NCI-H510A (cell line): ENCODE measurements at regions not wholly inside any gene's neighbourhood (a gene's known extent, or its start where the extent isn't known, plus 50 kb on each side); places are given as distances from the start of the nearest gene placed in this dataset.

Source experiments
- DNase-seq: peaks from one replicate; lab custom pipeline; 2025; lab: John Stamatoyannopoulos, UW

- DNase-seq, result peak; percentile 8
Observed at GRCh38 chr1:181390410-181391077, 92.8 kb upstream of the CACNA1E start.

GRCh38 chr1:181391301-181391900 is 91.9 kb upstream of the CACNA1E start:
- no peak for DNase-seq

DNA sequence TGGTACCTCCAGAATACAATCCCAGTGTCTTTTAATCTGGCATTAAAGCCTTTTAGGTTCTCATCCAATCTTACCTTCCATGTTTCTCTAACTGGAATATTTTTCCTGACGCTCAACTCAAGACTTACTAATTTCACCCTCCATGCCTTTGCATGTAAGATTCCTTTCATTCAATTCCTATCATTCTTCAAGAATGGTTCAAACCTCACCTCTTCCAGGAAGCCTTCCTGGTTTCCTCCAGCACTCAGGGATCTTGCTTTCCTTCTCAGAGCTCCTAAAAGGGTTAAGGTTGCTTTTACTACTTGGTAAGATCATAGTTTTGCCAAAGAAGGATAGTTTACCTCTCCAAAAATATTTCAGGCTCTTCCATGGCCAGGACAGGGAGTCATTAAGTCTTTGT is 91.2 kb upstream of the CACNA1E start:
- DNase-seq, result no peak

GRCh38 chr1:181392613-181393220 is 90.6 kb upstream of the CACNA1E start:
- no peak for DNase-seq

DNA sequence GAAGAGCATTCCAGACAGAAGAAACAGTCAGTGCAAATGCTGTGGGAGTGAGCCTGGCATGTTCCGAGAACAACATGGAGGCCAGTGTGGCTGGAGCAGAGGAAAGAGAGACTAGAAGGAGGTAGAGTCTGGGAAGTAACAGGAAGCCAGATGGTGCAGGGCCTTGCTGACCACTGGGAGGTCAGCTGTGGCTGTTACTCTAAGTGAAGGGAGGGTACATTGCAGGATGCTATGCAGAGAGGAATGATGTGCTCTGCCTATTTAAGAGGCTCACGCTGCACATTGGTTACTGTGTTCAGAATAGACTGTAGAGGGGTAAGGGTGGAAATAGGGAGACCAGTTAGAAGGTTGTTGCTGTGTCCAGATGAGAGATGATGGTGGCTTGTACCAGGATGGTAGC is 88.6 kb upstream of the CACNA1E start:
- no peak for DNase-seq

- no peak for DNase-seq
Observed at GRCh38 chr1:181396171-181396670, 87.1 kb upstream of the CACNA1E start.

- DNase-seq, result no peak
Observed at GRCh38 chr1:181396811-181397210, 86.5 kb upstream of the CACNA1E start.

DNA sequence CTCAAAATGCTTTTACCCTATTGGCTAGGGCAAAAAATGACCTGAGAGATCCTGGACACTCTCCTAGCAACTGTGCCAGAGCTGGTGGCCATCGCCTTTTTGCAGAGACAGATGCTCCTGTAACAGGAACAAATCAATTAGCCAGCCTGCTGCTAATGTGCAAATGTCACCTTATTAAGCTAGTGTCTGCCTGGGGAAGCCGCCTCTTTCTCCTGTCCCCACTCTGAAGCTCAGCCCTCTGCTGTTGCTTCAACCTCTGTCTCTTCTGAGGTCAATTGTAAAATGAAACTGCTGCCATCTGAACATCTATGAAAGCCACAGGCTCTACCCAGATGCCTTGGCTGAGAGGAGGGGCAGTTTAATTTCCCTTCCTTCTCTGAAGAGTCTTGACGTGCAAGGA is 85.5 kb upstream of the CACNA1E start:
- no peak for DNase-seq

GRCh38 chr1:181398544-181398943 is 84.8 kb upstream of the CACNA1E start:
- no peak for DNase-seq

GRCh38 chr1:181405584-181405983 is 77.7 kb upstream of the CACNA1E start:
- DNase-seq, result no peak

- no peak for DNase-seq
Observed at GRCh38 chr1:181406989-181407388, 76.3 kb upstream of the CACNA1E start.

GRCh38 chr1:181409981-181410380 is 73.3 kb upstream of the CACNA1E start:
- DNase-seq, result no peak

DNA sequence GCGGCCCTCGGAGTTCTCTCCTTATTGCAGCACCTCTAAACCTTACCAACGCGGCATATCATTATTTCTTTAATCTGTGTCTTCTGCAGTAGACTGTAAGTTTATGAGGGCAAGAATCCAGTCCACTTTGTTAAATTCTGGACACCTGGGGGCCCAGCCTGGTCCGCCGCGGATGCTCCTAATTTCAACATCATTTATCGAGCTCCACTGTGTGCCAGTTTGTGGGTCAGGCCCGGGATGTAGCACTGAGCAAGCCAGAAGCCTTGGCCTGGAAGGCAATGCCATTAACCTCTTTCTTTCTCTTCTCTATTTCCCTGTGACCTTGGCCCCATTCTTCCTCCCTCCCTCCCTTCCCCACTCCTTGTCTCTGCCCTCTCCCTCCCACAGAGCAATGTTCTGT is 70.6 kb upstream of the CACNA1E start:
- no peak for DNase-seq

DNA sequence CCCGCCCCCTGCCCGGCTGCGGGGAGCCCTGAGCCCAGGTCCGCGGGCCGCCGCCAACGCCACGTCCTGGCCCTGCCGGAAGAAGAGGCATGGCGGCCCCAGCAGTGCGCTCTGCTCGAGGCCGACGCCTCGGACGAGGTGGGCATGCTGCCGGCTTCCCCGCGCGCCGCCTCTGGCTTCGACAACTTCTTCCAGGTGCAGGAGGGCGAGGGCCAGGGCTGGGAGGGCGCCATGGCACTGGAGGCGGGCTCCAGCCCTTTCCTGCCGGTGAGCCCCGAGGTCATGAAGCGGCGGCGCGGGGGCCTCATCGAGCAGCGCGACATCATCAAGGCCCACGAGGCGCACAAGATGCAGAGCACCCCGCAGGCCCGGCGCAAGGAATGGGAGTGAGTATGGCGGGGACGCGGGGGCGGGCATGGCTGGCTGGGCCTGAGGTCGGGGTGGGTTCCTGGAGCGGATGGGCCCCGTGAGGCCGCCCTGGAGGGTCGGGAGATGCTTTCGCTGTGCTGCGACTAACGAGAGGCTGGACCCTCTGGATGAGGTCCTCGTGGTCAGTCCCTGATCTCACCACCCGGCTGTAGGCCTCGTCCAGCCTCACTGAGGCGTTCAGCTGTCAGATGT is 70.0 kb upstream of the CACNA1E start:
- DNase-seq, result no peak

DNA sequence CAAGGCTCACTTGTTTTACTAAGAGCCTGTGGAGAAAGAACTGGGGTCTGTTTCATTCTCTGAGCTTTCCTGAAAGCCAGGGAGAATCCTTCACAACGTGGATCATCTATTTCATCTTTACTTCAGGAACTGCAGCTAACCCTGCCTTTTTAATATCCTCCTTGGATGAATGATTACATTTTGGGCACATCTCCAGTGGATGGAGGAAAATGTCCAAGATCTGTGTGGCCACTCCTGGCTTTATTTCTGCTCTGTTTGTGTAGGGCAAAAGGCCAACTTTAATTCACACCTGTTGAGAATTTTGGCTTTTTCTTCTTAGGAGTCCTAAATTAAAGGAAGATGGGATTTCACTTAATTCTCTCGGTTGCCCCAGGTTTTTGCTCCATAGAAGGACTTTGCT is 69.5 kb upstream of the CACNA1E start:
- DNase-seq, result no peak

DNA sequence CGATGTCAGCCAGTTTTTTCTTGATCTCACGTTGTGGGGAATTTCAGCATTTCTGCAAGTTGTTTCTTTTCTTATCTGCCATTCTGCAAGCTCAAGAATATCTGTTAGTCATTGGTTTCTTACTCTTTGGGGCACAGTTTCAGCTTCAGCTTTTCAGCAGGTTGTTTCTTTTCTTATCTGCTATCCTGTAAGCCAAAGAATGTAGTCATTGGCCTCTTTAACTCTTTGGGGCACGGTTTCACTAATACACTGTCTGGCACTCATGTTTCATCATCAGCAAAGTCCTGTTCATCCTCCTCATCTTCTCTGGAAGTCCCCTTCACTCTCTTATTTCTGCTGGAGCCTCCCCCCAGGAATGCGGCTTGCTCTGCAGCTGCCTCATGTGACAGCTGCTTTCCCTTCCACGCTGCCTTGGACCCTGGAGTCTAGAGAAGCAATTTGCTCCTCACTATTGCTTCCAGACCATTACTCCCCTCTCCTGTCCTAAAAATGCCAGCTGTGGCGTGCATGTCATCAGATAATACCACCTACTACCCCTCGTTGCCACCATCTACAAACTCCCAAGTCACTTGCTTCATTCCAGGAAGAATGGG is 67.0 kb upstream of the CACNA1E start:
- DNase-seq, result no peak

- DNase-seq, result no peak
Observed at GRCh38 chr1:181417915-181418314, 65.4 kb upstream of the CACNA1E start.

- no peak for DNase-seq
Observed at GRCh38 chr1:181423301-181423918, 59.9 kb upstream of the CACNA1E start.

GRCh38 chr1:181424786-181425403 is 58.4 kb upstream of the CACNA1E start:
- DNase-seq, result peak; percentile 18

DNA sequence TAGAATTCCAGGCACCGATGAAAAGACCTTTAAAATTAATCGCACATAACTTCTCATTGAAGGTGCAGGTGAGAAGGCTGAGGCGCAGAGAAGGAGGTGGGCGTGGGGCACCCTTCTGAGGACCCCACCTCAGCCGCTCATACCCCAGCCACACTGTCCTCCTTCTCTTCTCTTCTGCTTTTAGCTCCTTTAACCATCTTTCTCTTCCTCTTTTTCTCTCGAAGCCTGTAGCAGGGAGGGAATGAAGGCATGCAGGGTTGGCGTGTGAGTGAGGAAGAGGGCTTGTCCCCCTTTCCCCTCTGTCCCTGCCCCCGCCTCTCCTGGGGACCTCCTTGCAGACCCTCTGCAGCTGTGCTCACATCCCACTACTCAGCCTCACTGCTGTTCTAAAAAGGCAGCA is 57.8 kb upstream of the CACNA1E start:
- no peak for DNase-seq

GRCh38 chr1:181429462-181429861 is 53.9 kb upstream of the CACNA1E start:
- DNase-seq, result no peak
